Liver (tissue), 3 donors: ENCODE measurements at regions not wholly inside any gene's neighbourhood (a gene's known extent, or its start where the extent isn't known, plus 50 kb on each side); places are given as distances from the start of the nearest gene placed in this dataset.

Experiments
- ATF3 ChIP-seq: IDR thresholded peaks from 2 replicates; pipeline ENCODE4 v1.6.1; 2016; ENCODE audit warnings: antibody characterized with exemption
- CTCF ChIP-seq: fragments of 150-350 bp; IDR thresholded peaks from 2 replicates; pipeline ENCODE4 v1.5.1; 2017; ENCODE audit warnings: improper control_type of control experiment, low read depth, low read length; ENCODE audit not compliant: missing input control
- EGR1 ChIP-seq, 2 donors: IDR thresholded peaks; 2 replicates each; pipeline ENCODE4 v1.6.1; 2016 to 2018; ENCODE audit warnings: antibody characterized with exemption in 2 of 2, low read depth in 2 of 2
- FOXA1 ChIP-seq: IDR thresholded peaks from 2 replicates; pipeline ENCODE4 v1.6.1; 2016; ENCODE audit warnings: antibody characterized with exemption
- JUND ChIP-seq, 2 donors: IDR thresholded peaks; 2 replicates each; pipeline ENCODE4 v1.6.1; 2016; ENCODE audit warnings: antibody characterized with exemption in 2 of 2
- NR2F2 ChIP-seq: IDR thresholded peaks from 2 replicates; pipeline ENCODE4 v1.6.1; 2016; ENCODE audit warnings: antibody characterized with exemption
- RAD21 ChIP-seq, 2 donors: IDR thresholded peaks; 2 replicates each; pipeline ENCODE4 v1.6.1; 2016; ENCODE audit warnings: antibody characterized with exemption in 2 of 2, mild to moderate bottlenecking in 2 of 2
- TAF1 ChIP-seq: conservative IDR thresholded peaks from 2 replicates; pipeline ENCODE4 v1.6.1; 2016; ENCODE audit warnings: antibody characterized with exemption, mild to moderate bottlenecking
- YY1 ChIP-seq: IDR thresholded peaks from 2 replicates; pipeline ENCODE4 v1.6.1; 2016; ENCODE audit warnings: antibody characterized with exemption, mild to moderate bottlenecking
- ZBTB33 ChIP-seq: IDR thresholded peaks from 2 replicates; pipeline ENCODE4 v1.6.1; 2016; ENCODE audit warnings: antibody characterized with exemption
- TF ChIP-seq, protein P1 (sequence below): IDR thresholded peaks from 2 replicates; pipeline ENCODE4 v1.6.1; 2016; ENCODE audit warnings: antibody characterized with exemption
- TF ChIP-seq, protein P2 (sequence below): IDR thresholded peaks from 2 replicates; pipeline ENCODE4 v1.6.1; 2016; ENCODE audit warnings: antibody characterized with exemption, mild to moderate bottlenecking
- donor health status: healthy.
- donor health status: healthy.

DNA sequence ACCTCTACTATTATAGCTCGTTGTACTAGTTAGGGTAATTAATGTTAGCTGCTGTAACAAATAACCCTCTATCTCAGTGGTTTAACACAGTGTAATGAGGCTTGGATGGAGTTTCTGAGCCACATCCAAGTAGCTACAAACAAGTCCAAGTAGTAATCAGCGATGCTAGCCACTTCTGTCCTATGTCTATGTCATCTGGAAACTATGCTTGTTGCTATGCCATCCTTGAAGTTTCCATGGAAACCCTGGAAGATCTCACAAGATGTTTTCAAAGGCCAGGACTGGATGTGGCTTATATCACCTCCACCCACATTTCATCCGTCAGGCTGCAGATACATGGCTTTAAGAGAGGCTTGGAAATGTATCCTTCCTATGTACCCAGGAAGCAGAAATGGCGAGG, 422.1 kb downstream of the AACS start:
- TF ChIP-seq, protein P1, sequence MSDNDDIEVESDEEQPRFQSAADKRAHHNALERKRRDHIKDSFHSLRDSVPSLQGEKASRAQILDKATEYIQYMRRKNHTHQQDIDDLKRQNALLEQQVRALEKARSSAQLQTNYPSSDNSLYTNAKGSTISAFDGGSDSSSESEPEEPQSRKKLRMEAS, result no peak
- TF ChIP-seq CTCF (no peak), RAD21 (IDR thresholded peaks at IDR 0.05) (no peak), TAF1 (no peak), JUND (IDR thresholded peaks at IDR 0.05) (no peak), FOXA1 (no peak), NR2F2 (no peak), ATF3 (no peak), EGR1 (IDR thresholded peaks at IDR 0.05; ENCODE audit: low read depth in 2 of 2) (no peak), YY1 (no peak), ZBTB33 (no peak)
- TF ChIP-seq, protein P2, sequence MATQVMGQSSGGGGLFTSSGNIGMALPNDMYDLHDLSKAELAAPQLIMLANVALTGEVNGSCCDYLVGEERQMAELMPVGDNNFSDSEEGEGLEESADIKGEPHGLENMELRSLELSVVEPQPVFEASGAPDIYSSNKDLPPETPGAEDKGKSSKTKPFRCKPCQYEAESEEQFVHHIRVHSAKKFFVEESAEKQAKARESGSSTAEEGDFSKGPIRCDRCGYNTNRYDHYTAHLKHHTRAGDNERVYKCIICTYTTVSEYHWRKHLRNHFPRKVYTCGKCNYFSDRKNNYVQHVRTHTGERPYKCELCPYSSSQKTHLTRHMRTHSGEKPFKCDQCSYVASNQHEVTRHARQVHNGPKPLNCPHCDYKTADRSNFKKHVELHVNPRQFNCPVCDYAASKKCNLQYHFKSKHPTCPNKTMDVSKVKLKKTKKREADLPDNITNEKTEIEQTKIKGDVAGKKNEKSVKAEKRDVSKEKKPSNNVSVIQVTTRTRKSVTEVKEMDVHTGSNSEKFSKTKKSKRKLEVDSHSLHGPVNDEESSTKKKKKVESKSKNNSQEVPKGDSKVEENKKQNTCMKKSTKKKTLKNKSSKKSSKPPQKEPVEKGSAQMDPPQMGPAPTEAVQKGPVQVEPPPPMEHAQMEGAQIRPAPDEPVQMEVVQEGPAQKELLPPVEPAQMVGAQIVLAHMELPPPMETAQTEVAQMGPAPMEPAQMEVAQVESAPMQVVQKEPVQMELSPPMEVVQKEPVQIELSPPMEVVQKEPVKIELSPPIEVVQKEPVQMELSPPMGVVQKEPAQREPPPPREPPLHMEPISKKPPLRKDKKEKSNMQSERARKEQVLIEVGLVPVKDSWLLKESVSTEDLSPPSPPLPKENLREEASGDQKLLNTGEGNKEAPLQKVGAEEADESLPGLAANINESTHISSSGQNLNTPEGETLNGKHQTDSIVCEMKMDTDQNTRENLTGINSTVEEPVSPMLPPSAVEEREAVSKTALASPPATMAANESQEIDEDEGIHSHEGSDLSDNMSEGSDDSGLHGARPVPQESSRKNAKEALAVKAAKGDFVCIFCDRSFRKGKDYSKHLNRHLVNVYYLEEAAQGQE, result no peak
